Ovary (tissue), 3 donors: ENCODE measurements at regions not wholly inside any gene's neighbourhood (a gene's known extent, or its start where the extent isn't known, plus 50 kb on each side); places are given as distances from the start of the nearest gene placed in this dataset.

Experiments
- CTCF ChIP-seq, 3 donors: fragments of 450-650 bp in 2 of 3; fragments of 200-600 bp in 1 of 3; IDR thresholded peaks; one replicate each; pipeline versions ENCODE4 v1.5.1 to v1.8.0; 2016 to 2022; ENCODE audit warnings: antibody characterized with exemption in 3 of 3, mild to moderate bottlenecking in 1 of 3
- POLR2A ChIP-seq: fragments of 450-650 bp; IDR thresholded peaks from one replicate; pipeline ENCODE4 v1.6.1; 2017; ENCODE audit warnings: antibody characterized with exemption, mild to moderate bottlenecking, moderate library complexity
- donor health status: DM: no; HTN: no; CAD: no.

- TF ChIP-seq POLR2A (no peak), CTCF (IDR thresholded peaks at IDR 0.05) (no peak)
Observed at GRCh38 chr21:31538816-31539215, 120.7 kb upstream of the SOD1 start.
